SKM-1 treated with dmso at 0.1 percent for 144 hours (cell line): ENCODE measurements at regions not wholly inside any gene's neighbourhood (a gene's known extent, or its start where the extent isn't known, plus 50 kb on each side); places are given as distances from the start of the nearest gene placed in this dataset.
"Not testable (repeated sequence)": the region's sequence is repeated elsewhere in the genome, so short reads cannot be mapped to it uniquely, and the experiment has no call there.

Experiments
- DNase-seq: peaks from one replicate; lab custom pipeline; 2025; ENCODE audit not compliant: unreplicated experiment; lab: John Stamatoyannopoulos, UW

- no peak for DNase-seq
Measured at GRCh38 chr12:42030588-42030987, 114.1 kb downstream of the GXYLT1 start.

- DNase-seq: no peak
Measured at GRCh38 chr12:42027546-42027945, 117.1 kb downstream of the GXYLT1 start.

- no peak for DNase-seq
Measured at GRCh38 chr12:42024495-42024830, 120.2 kb downstream of the GXYLT1 start.

GRCh38 chr12:42023733-42024494, 120.8 kb downstream of the GXYLT1 start:
- DNase-seq: peak; percentile 6

GRCh38 chr12:42021937-42022336, 122.7 kb downstream of the GXYLT1 start:
- not testable (repeated sequence) for DNase-seq

GRCh38 chr12:42021469-42021868, 123.2 kb downstream of the GXYLT1 start:
- DNase-seq: no peak

GRCh38 chr12:42020226-42020625, 124.4 kb downstream of the GXYLT1 start:
- no peak for DNase-seq

GRCh38 chr12:42019746-42020145, 124.9 kb downstream of the GXYLT1 start:
- no peak for DNase-seq

GRCh38 chr12:42017051-42017450, 127.6 kb downstream of the GXYLT1 start:
- DNase-seq: no peak

- no peak for DNase-seq
Measured at GRCh38 chr12:42015051-42015461, 129.6 kb downstream of the GXYLT1 start.

- DNase-seq: not testable (repeated sequence)
Measured at GRCh38 chr12:42012501-42012900, 132.2 kb downstream of the GXYLT1 start.

- DNase-seq: no peak
Measured at GRCh38 chr12:42010715-42011114, 134.0 kb downstream of the GXYLT1 start.

- no peak for DNase-seq
Measured at GRCh38 chr12:42010257-42010656, 134.4 kb downstream of the GXYLT1 start.

GRCh38 chr12:42008996-42009395, 135.7 kb downstream of the GXYLT1 start:
- DNase-seq: no peak

GRCh38 chr12:42003031-42003430, 141.6 kb downstream of the GXYLT1 start:
- no peak for DNase-seq

GRCh38 chr12:42002563-42002962, 142.1 kb downstream of the GXYLT1 start:
- DNase-seq: no peak

GRCh38 chr12:41998436-41998835, 146.2 kb downstream of the GXYLT1 start:
- no peak for DNase-seq

- DNase-seq: no peak
Measured at GRCh38 chr12:41993283-41993682, 151.4 kb downstream of the GXYLT1 start.

GRCh38 chr12:41992692-41993215, 151.9 kb downstream of the GXYLT1 start:
- no peak for DNase-seq

GRCh38 chr12:41992022-41992421, 152.7 kb downstream of the GXYLT1 start:
- no peak for DNase-seq

- DNase-seq: no peak
Measured at GRCh38 chr12:41988715-41989114, 156.0 kb downstream of the GXYLT1 start.

- not testable (repeated sequence) for DNase-seq
Measured at GRCh38 chr12:41986513-41986912, 158.2 kb downstream of the GXYLT1 start.

GRCh38 chr12:41983856-41984255, 160.8 kb downstream of the GXYLT1 start:
- no peak for DNase-seq
